Kidney (tissue), 13 donors: ENCODE measurements at regions not wholly inside any gene's neighbourhood (a gene's known extent, or its start where the extent isn't known, plus 50 kb on each side); places are given as distances from the start of the nearest gene placed in this dataset.
"Not testable (repeated sequence)": the region's sequence is repeated elsewhere in the genome, so short reads cannot be mapped to it uniquely, and the experiment has no call there.

ENCODE experiments used
- DNase-seq, 5 donors: peaks; one replicate each; pipeline ENCODE4 v3.0.0-alpha.2; 2013 to 2020
- FAIRE-seq: peaks from 2 replicates; lab custom pipeline; 2012; peaks lifted over from hg19 to GRCh38; lab: Jason Lieb, UNC
- H3K27ac ChIP-seq, 2 donors: one replicate each; pipeline ENCODE4 v1.7.0; 2013; ENCODE audit warnings: low read depth in 2 of 2, low read length in 2 of 2, inconsistent platforms in 1 of 2
- H3K27me3 ChIP-seq: one replicate; pipeline ENCODE4 v1.7.1; 2013; ENCODE audit warnings: low read length, inconsistent platforms; ENCODE audit not compliant: control insufficient read depth, insufficient read depth
- H3K36me3 ChIP-seq, 3 donors: one replicate each; pipeline versions ENCODE4 v1.7.0 to v1.7.1; 2013; ENCODE audit warnings: low read length in 3 of 3, control low read depth in 1 of 3, inconsistent platforms in 1 of 3; ENCODE audit not compliant: insufficient read depth in 3 of 3, control insufficient read depth in 2 of 3
- H3K4me1 ChIP-seq, 3 donors: one replicate each; pipeline versions ENCODE4 v1.7.0 to v1.7.1; 2013; ENCODE audit warnings: low read length in 3 of 3, inconsistent platforms in 1 of 3, low read depth in 1 of 3; ENCODE audit not compliant: control insufficient read depth in 2 of 3, insufficient read depth in 2 of 3
- H3K4me3 ChIP-seq, 3 donors: one replicate each; pipeline versions ENCODE4 v1.7.0 to v1.8.1; 2013; ENCODE audit warnings: low read length in 3 of 3, control low read depth in 1 of 3, inconsistent platforms in 1 of 3
- H3K9ac ChIP-seq, 3 donors: one replicate each; pipeline versions ENCODE4 v1.7.0 to v1.7.1; 2013; ENCODE audit warnings: low read length in 3 of 3, control low read depth in 1 of 3, inconsistent platforms in 1 of 3
- H3K9me3 ChIP-seq, 3 donors: one replicate each; pipeline versions ENCODE4 v1.7.0 to v1.7.1; 2013; ENCODE audit warnings: low read length in 3 of 3, control low read depth in 1 of 3, inconsistent platforms in 1 of 3; ENCODE audit not compliant: control insufficient read depth in 2 of 3, insufficient read depth in 1 of 3
- CTCF ChIP-seq: IDR thresholded peaks from 3 replicates; pipeline ENCODE4 v1.5.1; 2012; ENCODE audit warnings: mild to moderate bottlenecking, moderate library complexity, borderline replicate concordance; ENCODE audit not compliant: insufficient read depth; ENCODE audit errors: extremely low read depth
- intact Hi-C: fragments of 100-400 bp; cut with DNase I; formaldehyde crosslinking; loops from one replicate; pipeline ENCODE4 v1.11.1; 2022
- donor health status: control.
- donor health status: control.
- donor health status: control.
- donor health status: control.
- donor health status: control.
- donor health status: DM: yes; HTN: yes; CAD: no.
- donor health status: Normal renal cell carcinoma (clear cell type).

DNA sequence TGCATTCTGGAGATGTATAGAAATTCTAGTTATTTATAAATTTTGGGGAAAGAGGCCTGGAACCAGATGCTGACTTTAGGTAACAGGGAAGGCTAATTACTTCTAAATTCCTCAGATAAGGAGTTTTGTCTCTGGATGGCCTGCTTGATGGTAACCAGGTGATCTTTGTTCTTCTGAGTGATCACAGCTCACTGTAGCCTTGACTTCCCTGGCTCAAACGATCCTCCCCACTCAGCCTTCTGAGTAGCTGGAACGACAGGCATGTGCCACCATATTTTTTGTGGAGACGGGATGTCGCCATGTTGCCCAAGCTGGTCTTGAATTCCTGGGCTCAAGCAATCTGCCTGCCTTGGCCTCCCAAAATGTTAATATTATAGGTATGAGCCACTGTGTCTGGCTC lies 54.4 kb upstream of the MSH6 start:
- intact Hi-C loops: no loop called here
- Histone ChIP-seq H3K9ac (no peak overlapping the region), H3K4me3 (no peak overlapping the region), H3K9me3 (no peaks in the 10 kb centered on the region), H3K27me3 (no peaks in the 10 kb centered on the region), H3K36me3 (no peaks in the 10 kb centered on the region), H3K27ac (no peak overlapping the region), H3K4me1 (no peaks in the 10 kb centered on the region)
- DNase-seq (no peak), FAIRE-seq (no peak)
- no peak for TF ChIP-seq CTCF

DNA sequence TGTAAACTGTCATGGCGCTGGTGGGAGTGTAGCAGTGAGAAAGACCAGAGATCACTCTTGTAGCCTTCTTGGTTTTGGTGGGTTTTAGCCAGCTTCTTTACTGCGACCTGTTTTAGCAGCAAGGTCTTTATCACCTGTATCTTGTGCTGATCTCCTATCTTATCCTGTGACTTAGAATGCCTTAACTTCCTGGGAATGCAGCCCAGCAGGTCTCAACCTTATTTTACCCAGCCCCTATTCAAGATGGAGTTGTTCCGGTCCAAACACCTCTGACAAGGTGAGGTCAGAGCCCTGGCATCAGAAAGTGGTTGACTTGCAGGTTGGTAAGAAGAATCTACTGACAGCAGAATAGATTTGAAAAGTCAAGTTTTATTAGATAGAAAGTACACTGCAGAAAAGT lies 55.0 kb upstream of the MSH6 start:
- H3K27ac ChIP-seq: no peak overlapping the region
- DNase-seq (no peak), FAIRE-seq (no peak)
- H3K9ac ChIP-seq: no peak overlapping the region
- intact Hi-C loops: no loop called here
- TF ChIP-seq CTCF: no peak
- no peaks in the 10 kb centered on the region for H3K27me3 ChIP-seq
- H3K36me3 ChIP-seq: no peaks in the 10 kb centered on the region
- no peaks in the 10 kb centered on the region for H3K9me3 ChIP-seq
- no peaks in the 10 kb centered on the region for H3K4me1 ChIP-seq
- H3K4me3 ChIP-seq: no peak overlapping the region

DNA sequence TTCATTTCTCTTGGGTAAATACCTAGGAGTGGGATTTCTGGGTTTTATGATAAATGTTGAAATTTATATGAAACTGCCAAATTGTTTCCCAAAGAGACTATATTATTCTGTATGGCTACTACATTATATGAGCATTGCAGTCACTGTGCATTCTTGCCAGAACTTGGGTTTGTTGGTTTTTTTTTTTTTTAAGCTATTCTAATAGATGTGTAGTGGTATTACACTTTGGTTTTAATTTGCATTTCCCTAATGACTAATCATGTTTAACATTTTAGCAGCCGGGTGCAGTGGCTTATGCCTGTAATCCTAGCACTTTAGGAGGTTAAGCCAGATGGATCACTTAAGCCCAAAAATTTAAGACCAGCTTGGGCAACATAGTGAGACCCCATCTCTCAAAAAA lies 56.0 kb upstream of the MSH6 start:
- H3K4me1 ChIP-seq, H3K9ac ChIP-seq, H3K36me3 ChIP-seq, H3K27me3 ChIP-seq, H3K27ac ChIP-seq, intact Hi-C loops, H3K9me3 ChIP-seq, FAIRE-seq, H3K4me3 ChIP-seq, DNase-seq: not testable (repeated sequence)

DNA sequence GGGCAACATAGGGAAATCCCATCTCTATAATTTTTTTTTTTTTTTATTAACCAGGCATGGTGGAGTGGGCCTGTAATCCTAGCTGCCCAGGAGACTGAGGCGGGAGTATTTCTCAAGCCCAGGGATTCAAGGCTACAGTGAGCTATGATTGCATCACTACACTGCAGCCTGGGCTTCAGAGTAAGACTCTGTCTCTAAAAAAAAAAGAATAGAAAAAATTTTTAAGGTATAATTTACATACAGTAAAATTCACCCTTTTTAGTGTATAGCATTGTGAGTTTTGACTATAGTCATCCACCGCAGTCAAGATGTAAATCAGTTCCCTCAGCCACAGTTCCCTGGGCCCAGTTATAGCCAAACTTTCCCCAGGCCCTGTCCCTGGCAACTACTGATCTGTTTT lies 57.1 kb upstream of the MSH6 start:
- no peak for DNase-seq
- intact Hi-C loops: no loop called here
- FAIRE-seq: no peak
- TF ChIP-seq CTCF: no peak
- Histone ChIP-seq H3K4me3 (no peak overlapping the region), H3K4me1 (no peaks in the 10 kb centered on the region), H3K9me3 (no peaks in the 10 kb centered on the region), H3K27ac (no peak overlapping the region), H3K9ac (no peak overlapping the region), H3K27me3 (no peaks in the 10 kb centered on the region), H3K36me3 (no peaks in the 10 kb centered on the region)
